ENCODE measurements at regions not wholly inside any gene's neighbourhood (a gene's known extent, or its start where the extent isn't known, plus 50 kb on each side); places are given as distances from the start of the nearest gene placed in this dataset.

DNA sequence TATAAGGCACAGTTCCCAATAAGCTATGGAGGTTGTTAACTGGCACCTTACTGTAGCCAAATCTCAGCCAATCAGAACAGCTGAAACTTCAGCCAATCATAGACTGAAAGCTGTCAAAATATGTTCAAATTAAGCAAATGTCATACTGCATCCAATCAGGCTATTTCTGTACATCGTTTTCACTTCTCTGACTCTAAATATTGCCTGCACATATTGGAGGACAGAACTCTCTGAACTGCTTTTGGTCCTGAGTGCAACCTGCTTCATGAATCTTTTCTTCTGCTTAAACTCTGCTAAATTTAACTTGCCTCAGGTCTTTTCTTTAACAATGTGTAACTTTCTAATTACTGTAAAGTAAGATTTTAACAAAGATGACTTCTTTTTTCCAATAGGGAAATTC lies 1198.9 kb upstream of the PCDH7 start:
- no peak for DNase-seq (ENCODE audit: low read depth in 2 of 2)

DNA sequence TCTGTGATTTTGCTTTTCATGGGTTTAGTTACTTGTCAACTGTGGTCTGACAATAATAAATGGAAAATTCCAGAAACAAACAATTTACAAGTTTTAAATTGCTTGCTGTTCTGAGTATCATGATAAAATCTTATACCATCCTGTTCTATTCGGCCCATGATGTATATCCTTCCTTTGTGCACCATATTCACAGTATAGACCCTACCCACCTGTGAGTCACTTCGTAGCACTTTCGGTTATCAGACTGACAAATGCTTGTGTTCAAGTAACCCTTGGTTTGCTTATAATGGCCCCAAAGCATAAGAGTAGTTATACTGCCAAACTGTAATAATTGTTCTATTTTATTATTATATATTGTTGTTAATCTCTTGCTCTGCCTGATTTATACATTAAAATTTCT lies 1183.4 kb upstream of the PCDH7 start:
- DNase-seq (ENCODE audit: low read depth in 2 of 2), result no peak

DNA sequence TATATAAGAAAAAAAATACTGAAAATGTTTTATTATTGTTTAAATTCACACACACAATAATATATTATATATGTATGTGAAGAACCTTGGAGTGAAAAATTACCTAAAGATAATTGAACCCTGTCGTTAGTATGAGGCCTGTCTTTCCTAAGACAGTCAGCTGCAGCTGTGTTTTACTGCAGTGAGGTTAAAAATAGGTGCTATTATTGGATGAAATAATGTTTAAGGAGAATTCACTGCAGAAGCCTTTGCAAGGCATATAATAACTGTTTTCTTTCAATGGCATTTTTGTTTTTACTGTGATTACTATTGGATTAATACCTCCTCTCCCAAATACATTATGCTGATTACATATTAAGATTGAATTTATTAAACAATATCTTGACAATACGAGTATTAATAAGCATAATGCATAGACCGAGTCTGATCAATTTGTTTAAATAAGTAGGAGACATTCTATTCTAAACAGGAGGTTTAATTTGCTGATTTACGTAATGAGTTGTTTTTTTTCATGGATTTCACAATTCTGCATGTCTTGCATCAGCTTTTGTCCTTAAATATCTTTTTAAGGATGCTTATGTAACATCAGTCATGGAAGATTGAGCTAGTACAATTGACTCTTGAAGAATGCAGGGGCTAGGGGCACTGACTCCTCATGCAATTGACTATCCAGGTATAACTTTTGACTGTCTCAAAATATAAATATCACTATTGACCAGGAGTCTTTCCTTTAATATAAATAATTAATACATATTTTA lies 1181.1 kb upstream of the PCDH7 start:
- DNase-seq (ENCODE audit: low read depth in 2 of 2), result no peak

DNA sequence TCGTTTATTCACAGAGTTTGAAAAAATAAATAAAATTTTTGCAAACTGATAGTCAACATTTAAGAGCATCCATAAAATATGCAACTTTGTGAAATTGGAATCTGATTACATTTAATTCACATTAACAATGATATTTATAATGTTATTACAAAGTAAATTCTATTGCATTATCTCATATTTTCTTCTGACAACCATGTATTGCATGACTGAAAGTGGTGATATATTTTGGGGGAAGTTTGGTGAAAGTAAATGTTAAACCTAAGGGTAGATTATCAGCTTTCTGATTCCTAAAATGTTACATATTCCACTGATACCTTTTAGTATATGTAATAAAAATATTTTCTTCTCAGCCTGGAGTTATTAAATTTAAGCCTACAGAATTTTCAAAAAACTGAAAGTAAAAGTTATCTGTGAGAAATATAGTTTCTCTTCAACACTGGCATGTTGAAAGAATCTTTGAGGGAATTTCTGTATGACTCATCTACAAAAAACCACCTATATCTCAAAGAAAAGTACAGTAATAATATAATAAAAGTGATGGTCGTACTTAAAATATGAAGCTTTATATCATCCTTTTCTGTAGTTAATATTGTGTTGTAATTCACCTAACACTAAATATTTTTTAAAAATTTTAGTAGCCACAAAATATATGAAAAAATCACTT lies 1179.6 kb upstream of the PCDH7 start:
- DNase-seq (ENCODE audit: low read depth in 2 of 2), result no peak

DNA sequence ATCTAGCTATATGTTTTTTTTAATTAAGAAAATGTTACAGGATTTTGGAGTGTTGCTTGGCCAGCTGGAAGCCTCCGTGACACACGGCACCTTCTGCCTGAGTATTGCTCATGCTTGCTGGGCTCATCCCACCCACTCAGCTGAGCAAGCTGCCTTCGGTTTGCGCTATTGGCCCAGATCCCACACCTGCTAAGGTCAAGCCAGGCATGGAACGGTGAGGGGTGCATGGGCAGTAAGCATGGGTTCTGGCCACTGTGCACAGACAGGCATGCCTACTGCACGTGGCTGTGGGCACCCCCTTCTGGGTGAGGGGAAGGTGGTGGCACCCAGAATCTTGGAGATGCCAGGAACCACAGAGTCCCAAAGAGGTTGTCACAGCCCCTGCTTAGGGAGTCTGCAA lies 1178.4 kb upstream of the PCDH7 start:
- no peak for DNase-seq (ENCODE audit: low read depth in 2 of 2)

DNA sequence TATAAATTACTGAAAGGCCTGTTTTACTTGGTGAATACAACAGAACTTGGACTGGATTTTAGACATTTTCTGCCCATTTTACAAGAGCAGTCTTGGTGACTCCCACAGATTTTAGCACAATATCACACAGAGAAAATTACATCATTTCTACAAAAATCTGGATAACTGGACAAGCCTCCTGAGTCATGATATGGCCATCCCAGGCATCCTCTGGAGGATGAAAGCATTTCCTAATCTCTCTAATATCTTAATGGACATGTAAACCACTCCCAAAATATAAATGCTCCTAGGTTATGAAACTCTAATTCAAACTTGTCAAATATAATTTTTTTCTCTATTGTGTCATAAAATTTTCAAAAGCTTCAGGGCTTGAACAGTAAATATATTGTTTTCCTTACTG lies 1170.8 kb upstream of the PCDH7 start:
- DNase-seq (ENCODE audit: low read depth in 2 of 2), result peak in 1 of 2 experiments; percentile 8

DNA sequence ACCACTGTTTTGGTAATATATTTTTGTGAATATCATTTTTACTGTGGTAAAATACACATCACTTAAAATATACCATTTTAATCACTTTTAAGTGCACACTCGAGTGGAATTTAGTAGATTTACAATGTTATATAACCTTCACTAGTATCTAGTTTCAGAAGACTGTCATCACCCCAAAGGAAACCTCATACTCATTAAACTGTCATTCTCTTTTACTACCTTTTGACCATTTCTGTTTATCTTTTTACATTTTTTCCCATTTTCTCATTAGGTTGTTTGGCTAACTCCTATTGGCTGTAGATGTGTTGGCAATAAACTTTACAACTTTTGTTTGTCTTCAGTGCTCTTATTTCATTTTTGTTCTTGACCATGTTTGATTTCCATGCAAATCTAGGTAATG lies 1168.3 kb upstream of the PCDH7 start:
- no peak for DNase-seq (ENCODE audit: low read depth in 2 of 2)

DNA sequence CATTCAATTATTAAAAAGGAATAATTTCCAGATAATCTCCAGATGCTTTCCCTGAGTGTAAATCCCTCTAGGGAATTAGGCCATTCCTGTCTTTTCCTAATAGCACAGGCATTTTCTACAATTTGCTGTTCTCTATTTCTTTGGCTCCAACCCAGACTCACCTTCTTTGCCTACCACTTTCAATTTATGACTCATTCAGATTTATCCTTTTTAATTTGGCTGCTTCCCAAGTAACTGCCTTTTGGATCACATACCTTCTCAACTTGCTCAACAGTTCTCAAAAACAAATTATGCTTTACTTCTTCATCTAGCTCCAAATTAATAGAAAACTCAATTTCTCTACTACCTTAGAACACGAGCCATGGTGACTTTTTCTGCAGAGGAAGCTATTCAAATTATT lies 1166.3 kb upstream of the PCDH7 start:
- peak in 1 of 2 experiments; percentile 8 for DNase-seq (ENCODE audit: low read depth in 2 of 2)

DNA sequence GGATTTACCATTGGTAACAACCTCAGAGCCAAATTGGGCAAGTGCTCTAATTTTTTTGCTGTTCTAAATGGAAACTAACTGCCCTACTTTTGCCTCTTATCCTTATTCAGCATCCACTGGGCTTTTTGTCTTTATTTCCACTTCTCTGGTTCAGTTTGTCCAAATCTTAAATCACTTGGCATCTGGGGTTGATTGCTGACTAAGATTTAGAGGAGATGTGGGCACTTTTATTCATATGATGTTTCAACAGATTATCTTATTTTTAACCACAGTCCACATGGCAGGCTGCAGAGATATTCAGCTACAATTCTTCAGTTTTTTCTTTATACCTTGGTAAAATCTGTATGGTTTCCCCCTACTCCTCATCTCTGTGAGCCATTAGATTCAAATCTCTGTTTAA lies 1161.4 kb upstream of the PCDH7 start:
- no peak for DNase-seq (ENCODE audit: low read depth in 2 of 2)

DNA sequence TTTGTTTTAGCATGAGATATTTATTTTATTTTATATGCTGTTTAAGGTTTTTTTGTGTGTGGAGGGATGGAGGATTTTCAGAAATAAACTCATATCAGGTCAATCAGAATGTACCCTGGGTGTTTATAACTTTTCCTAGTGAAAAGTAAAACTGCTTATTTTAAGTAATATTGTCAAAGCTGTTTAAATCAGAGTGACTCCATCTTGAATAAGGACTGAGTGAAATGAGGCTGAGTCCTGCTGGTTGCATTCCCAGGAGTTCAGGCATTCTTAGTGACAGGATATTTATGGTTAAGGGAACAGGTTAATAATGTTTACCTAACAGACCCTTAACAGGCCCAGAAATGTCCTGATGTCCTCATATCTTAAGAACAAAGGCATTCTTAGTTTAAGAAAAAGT lies 1160.9 kb upstream of the PCDH7 start:
- no peak for DNase-seq (ENCODE audit: low read depth in 2 of 2)

DNA sequence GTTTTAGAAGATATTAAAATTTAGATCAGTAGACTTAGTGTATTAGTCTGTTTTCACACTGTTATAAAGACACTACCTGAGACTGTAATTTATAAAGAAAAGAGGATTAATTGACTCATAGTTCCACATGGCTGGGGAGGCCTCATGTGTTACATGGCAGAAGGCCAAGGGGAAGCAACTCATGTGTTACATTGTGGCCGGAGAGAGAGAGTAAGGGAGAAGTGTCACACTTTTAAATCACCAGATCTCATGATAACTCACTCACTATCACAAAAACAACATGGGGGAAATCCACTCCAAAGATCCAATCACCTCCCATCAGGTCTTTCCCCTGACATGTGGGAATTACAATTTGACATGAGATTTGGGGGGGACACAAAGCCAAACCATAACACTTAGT lies 1159.7 kb upstream of the PCDH7 start:
- no peak for DNase-seq (ENCODE audit: low read depth in 2 of 2)

DNA sequence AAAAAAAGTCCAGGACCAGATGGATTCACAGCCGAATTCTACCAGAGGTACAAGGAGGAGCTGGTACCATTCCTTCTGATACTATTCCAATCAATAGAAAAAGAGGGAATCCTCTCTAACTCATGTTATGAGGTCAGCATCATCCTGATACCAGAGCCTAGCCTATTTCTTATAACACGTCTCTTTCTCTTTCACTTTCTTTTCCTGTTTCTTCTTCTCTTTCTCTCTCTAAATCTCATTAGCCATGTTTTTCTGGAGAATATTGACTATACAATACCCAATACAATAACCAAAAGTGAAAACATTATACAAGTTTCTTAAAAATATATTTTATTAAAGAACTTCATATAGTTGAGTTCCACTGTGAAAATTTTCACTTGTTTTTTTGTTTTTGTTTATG lies 1154.9 kb upstream of the PCDH7 start:
- DNase-seq (ENCODE audit: low read depth in 2 of 2), result no peak

DNA sequence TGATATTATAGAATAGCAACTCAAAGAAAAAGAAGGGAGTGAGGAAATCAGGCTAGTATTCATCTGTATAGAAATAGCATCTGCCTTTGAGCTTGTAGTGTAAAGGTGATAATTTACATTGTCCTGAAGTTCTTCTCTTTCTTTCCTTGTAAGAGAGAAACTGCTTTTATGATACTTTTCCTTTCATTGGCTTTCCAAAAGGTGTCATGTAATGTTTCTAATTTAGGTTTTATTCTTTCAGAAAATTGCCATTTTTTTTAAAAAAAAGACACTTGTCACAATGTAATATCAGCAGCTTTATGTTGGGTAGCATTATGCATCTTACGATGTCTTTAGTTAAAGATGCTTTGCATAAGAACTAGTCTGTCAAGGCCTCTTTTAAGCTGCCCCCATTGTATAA lies 1153.8 kb upstream of the PCDH7 start:
- DNase-seq (ENCODE audit: low read depth in 2 of 2), result no peak

DNA sequence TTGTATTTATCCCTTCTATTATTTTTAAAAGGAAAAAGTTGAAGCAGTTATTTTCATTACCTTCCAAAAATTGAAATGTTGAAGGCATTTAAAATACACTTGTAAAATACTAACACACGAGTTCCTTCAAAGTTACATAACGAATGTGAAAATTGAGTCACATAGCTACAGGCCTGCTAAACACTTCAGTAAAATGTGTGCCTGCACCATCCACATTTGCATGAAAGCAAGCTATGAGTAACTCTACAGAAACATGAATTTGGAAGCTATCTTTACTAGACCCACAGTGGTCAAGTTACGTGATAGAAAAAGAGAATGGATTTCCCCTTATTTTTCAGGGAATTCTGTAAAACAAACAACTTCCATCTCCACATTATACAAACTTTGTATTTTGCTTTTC lies 1148.8 kb upstream of the PCDH7 start:
- no peak for DNase-seq (ENCODE audit: low read depth in 2 of 2)

DNA sequence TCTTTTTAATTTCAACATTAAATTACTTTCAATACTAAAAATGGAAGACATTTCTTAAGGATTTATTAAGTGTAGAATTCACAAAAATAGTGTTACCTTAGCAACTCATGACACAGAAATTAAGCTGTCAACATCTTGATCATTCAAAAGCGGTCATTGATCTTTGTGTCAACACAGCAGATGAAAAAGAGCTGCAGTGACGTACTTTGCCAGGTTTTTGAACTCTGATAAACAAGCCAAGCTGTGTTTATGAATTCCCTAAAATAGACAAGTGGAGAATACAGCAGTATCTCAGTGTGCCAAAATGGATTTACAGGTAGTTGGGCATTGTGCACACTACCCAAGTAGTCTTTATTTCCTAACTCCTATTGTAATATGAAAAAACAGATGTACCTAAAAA lies 1141.8 kb upstream of the PCDH7 start:
- DNase-seq (ENCODE audit: low read depth in 2 of 2), result no peak

DNA sequence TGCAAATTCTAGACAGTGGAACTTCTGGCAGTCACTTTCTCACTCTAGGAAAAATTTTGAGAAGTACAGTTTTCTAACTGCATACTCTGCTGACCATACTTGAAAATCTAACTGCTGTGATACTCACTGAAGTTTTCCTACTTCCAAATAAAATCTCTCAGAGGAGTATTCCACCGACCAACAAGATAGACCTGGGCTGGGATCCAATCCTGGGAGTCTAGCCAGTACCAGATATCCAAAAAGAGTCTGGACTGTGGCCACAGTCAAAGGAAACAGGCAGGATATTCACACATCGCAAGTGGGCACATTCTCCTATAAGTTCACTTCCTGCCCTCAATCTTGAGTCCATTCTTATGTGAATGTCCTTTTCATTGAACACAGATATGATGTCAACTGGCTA lies 1138.7 kb upstream of the PCDH7 start:
- peak; percentile 4 to 11 for DNase-seq (ENCODE audit: low read depth in 2 of 2)

DNA sequence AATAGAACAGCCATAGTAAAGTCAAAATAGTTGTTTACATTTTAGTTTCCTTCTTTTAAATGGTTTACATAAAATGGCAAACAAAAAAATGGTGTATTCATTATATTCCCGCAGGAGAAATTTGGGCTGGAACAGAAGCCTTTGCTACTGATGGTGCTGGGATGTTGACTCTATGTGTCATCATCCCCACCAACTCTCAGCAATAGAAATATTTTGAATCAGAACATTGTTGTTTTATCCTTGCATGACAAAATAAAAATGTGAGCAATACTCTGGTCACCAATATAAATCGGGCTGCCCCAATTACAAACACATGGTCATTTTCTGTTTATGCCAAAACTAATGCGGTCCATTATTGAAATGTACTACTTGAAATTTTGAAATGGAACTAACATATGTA lies 1131.6 kb upstream of the PCDH7 start:
- no peak for DNase-seq (ENCODE audit: low read depth in 2 of 2)

DNA sequence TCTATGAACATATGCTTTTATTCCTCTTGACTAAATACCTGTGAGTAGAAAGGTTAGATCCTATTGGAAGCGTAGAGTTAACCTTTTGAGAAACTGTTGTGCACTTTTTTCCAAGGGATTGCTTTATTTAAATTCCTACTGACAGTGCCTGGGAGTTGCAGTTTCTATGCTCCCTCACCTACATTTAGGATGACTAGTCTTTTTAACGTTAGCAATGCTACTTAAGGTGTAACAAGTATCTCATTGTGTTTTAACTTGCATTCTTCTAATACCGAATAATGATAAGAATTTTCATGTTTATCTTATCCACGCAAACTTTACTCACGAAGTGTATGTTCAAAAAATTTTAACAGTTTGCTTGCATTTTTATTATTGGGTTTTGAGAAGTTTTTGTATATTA lies 1123.9 kb upstream of the PCDH7 start:
- no peak for DNase-seq (ENCODE audit: low read depth in 2 of 2)

DNA sequence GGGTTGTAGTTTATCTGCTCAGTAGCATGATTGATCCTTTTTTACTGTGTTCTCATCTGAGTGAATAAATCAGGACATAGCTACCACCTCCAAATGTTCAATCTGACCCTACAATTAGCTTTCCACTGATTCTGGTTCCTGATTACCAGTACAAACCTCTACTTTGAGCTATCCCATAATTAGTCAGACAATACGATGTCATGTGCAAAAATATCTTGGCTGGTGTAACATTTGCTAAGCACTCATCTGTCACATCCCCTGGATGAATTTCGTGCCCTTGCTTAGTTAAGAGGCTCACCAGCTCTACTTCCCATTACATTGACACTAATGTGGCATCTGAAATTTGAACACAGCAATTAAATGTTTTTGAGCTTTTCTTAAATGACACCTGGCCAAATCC lies 1101.0 kb upstream of the PCDH7 start:
- no peak for DNase-seq (ENCODE audit: low read depth in 2 of 2)

DNA sequence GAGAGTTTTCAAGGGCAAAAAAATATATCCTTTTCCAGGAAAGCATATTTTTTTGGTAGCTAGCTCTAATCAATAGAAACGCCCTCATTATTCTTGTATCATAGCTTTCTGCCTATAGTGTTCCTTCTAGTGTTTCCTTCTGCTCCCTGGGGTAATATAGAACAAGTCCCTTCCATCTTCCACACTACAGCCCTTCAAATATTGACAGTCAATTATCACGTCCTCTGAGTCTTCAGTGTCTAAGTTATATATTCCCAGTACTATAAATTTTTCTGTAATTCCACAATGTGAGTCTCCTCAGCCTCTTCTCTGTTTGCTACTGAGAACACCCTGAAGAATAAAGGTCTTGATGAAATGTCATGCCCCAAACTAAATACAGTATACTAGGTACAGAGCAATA lies 1088.0 kb upstream of the PCDH7 start:
- DNase-seq (ENCODE audit: low read depth in 2 of 2), result no peak

DNA sequence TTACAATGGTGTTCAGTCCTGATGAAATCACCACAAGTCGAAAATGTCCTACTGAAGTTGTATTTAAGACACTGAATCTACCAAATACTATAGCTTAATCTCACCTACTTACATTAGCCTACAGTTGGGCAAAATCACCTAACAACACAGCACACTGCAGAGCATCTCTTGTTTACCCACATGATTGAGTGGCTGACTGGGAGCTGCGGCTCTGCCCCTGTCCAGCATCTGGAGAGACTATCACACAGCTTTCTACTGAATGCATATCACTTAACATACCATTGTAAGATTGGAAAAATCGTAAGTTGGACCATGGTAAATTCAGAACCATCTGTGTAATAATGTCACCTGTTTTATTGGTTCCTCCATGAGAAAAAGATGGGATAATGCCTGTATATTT lies 1083.2 kb upstream of the PCDH7 start:
- no peak for DNase-seq (ENCODE audit: low read depth in 2 of 2)

DNA sequence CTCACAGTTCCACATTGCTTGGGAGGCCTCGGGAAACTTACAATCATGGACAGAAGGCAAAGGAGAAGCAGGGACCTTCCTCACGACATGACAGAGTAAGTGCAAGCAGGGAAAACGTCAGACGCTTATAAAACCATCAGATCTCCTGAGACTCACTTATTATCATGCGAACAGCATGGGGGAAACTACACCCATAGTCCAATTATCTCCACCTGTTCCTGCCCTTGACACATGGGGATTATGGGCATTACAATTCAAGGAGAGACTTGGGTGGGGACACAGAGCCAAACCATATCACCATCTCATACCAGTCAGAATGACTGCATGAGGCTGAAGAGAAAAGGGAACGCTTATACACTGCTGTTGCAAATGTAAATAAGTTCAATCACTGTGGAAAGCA lies 1066.9 kb upstream of the PCDH7 start:
- DNase-seq (ENCODE audit: low read depth in 2 of 2), result no peak

DNA sequence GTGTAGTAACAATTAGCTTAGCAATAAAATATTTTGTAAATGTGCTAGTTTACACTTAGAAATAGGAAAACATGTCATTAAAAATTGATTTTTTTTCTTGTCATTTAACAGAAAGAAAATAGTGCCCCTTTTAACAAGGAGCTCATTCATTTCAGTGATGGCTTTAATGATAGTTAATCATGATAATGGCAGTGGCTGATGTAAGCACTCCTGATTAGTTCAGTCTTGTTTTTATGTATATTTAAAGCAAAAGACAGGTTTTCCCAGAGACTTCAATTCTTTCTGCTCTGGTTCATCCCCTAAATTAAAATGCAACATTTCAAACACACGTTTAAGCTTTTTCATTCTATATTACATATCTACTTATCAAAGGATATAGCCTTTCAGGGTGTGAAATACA lies 1039.5 kb upstream of the PCDH7 start:
- DNase-seq (ENCODE audit: low read depth in 2 of 2), result no peak

DNA sequence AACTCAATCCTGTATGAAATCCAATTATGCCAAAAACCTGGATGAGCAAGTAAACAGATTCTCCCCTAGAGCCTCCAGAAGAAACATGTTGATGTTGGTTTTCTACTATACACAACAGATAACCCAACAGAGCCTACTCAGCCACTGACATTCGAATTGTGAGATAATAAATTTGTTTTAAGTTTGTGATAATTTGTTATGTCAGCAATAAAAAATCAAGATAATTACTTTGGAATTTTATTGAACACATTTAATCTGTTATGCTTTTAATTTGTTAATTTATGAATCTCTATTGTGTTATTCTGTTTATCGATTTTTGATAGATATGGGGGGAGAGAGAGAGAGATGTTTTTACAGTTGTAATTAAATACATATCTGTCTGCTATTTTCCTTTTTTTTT lies 1016.1 kb upstream of the PCDH7 start:
- no peak for DNase-seq (ENCODE audit: low read depth in 2 of 2)
